ENCODE measurements at regions not wholly inside any gene's neighbourhood (a gene's known extent, or its start where the extent isn't known, plus 50 kb on each side); places are given as distances from the start of the nearest gene placed in this dataset.

DNA sequence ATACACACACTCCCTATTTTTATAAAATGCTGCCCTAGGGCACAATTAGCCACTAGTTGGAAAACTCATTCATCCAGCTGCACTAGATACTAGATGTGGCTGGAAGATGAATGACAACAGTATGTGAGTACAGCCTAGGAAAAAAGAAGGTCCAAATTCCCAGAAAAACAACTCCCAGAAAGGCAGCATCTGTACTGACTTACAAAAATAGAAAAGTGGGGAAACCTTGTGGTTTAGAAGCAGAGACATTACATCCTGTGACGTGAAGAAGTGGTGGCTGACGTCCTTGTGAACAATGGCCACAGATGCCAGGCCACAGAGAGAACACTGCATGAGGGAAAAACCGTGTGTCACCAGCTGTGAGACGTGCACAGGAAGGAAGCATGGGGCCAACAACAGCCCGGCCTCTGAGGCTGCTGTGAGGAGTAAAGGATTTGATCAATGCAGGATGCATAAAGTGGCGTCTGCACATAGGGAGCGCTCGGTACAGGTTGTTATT is 81.2 kb downstream of the SPRY1 start:
- H3K27me3 ChIP-seq (ENCODE audit: control insufficient read depth in 1 of 2, insufficient read depth in 2 of 2, low read length in 2 of 2), result no peaks in the 10 kb centered on the region
- no peak overlapping the region for H3K4me3 ChIP-seq (ENCODE audit: low read depth in 1 of 2, low read length in 2 of 2)
- H3K27ac ChIP-seq (ENCODE audit: low read depth, low read length), result no peak overlapping the region
- H3K9me3 ChIP-seq (ENCODE audit: low read length), result no peaks in the 10 kb centered on the region
- no peaks in the 10 kb centered on the region for H3K36me3 ChIP-seq (ENCODE audit: insufficient read depth, low read length)
- no peak overlapping the region for H3K9ac ChIP-seq (ENCODE audit: low read length)
- H3K4me1 ChIP-seq (ENCODE audit: insufficient read depth, low read length), result no peaks in the 10 kb centered on the region

DNA sequence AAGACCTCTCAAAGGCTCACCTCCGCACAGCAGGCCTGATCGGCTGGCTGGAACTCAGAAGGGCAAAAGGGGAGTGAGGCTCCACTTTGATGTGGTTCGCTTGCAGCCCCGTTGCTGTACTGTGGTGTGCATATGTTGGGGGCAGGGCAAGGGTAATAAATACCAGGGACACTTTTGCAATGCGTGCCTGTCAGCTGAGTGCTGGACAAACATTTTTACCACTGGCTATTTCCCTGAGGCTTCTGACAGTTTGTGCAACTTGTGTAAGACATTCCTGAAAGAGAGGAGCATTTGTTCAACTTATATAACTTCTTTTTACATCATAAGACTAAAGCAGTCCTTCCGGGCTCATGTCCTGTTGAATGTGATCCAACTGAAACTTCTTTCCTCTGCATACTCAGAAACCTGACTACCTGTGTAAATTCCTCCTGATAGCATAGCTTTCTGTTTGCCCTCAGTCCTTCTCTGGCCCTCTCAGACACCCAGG is 82.3 kb downstream of the SPRY1 start:
- H3K36me3 ChIP-seq (ENCODE audit: insufficient read depth, low read length), result no peaks in the 10 kb centered on the region
- H3K9ac ChIP-seq (ENCODE audit: low read length), result no peak overlapping the region
- no peak overlapping the region for H3K27ac ChIP-seq (ENCODE audit: low read depth, low read length)
- no peaks in the 10 kb centered on the region for H3K9me3 ChIP-seq (ENCODE audit: low read length)
- H3K4me1 ChIP-seq (ENCODE audit: insufficient read depth, low read length), result no peaks in the 10 kb centered on the region
- H3K4me3 ChIP-seq (ENCODE audit: low read depth in 1 of 2, low read length in 2 of 2), result no peak overlapping the region
- no peaks in the 10 kb centered on the region for H3K27me3 ChIP-seq (ENCODE audit: control insufficient read depth in 1 of 2, insufficient read depth in 2 of 2, low read length in 2 of 2)

DNA sequence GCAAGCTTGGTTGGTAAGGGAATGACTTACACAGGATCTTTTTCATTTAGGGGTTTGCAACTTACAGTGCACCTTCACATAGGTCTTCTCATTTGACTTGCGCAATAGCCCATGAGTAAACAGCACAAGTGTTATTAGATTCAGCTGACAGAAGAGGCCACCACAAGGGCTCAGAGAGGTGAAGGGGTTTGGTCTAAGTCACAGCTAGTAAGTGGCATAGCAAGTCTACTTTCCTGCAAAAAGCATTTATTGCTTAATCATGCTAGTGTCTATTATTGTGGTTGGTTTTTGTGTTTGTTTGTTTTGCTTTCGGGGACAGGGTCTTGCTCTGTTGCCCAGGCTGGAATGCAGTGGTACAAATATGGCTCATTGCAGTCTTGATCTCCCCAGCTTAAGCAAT is 83.3 kb downstream of the SPRY1 start:
- no peaks in the 10 kb centered on the region for H3K4me1 ChIP-seq (ENCODE audit: insufficient read depth, low read length)
- H3K9ac ChIP-seq (ENCODE audit: low read length), result no peak overlapping the region
- H3K27ac ChIP-seq (ENCODE audit: low read depth, low read length), result no peak overlapping the region
- H3K27me3 ChIP-seq (ENCODE audit: control insufficient read depth in 1 of 2, insufficient read depth in 2 of 2, low read length in 2 of 2), result no peaks in the 10 kb centered on the region
- H3K4me3 ChIP-seq (ENCODE audit: low read depth in 1 of 2, low read length in 2 of 2), result no peak overlapping the region
- H3K9me3 ChIP-seq (ENCODE audit: low read length), result no peaks in the 10 kb centered on the region
- no peaks in the 10 kb centered on the region for H3K36me3 ChIP-seq (ENCODE audit: insufficient read depth, low read length)

DNA sequence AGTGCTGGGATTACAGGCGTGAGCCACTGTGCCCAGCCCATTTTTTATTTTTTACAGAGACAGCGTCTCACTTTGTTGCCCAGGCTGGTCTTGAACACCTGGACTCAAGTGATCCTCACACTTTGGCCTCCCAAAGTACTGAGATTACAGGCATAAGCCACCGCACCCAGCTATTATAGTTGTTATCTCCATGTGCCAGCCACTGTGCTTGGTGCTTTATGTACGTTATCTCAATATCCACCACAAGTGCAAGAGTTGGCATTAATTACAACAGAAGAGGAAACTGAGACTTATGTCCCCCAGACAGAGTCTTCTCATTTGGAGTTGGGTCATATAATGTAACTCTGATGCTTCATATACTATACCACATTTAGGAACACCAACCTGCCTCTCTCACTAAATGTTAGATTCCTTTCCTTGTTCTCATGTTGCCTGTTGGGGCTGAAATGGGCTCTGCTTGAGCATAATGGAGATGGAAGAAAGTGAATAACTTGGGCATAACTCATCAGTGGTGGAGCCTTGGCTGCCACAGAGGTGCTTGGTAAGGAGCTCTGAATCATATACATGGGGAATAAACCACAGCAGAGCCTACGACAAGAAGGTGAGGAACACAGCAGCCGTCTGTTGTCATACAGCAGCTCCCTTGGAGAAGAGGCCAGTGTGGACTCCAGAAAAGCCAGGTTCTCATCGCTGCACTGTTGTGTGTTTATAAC is 84.3 kb downstream of the SPRY1 start:
- Histone ChIP-seq H3K9ac (ENCODE audit: low read length) (no peak overlapping the region), H3K27ac (ENCODE audit: low read depth, low read length) (no peak overlapping the region), H3K36me3 (ENCODE audit: insufficient read depth, low read length) (no peaks in the 10 kb centered on the region), H3K4me1 (ENCODE audit: insufficient read depth, low read length) (no peaks in the 10 kb centered on the region), H3K4me3 (ENCODE audit: low read depth in 1 of 2, low read length in 2 of 2) (no peak overlapping the region), H3K9me3 (ENCODE audit: low read length) (no peaks in the 10 kb centered on the region), H3K27me3 (ENCODE audit: control insufficient read depth in 1 of 2, insufficient read depth in 2 of 2, low read length in 2 of 2) (no peaks in the 10 kb centered on the region)

DNA sequence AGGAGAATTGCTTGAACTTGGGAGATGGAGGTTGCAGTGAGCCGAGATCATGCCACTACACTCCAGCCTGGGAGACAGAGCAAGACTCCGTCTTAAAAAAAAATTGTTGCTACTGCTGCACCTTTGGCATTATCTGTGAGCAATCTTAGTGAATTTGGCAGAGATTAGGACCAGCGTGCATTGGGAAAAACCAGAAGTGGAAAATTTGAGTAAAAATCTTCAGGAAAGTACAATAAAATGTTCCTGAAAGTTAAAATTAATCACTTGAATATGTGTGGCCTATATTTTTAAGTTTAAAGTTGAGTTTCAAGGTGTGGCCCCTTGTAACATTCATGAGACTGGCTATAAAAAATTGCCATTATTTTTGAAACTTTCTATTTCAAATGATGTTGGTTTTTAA is 85.1 kb downstream of the SPRY1 start:
- Histone ChIP-seq H3K9ac (ENCODE audit: low read length) (no peak overlapping the region), H3K27me3 (ENCODE audit: control insufficient read depth in 1 of 2, insufficient read depth in 2 of 2, low read length in 2 of 2) (no peaks in the 10 kb centered on the region), H3K27ac (ENCODE audit: low read depth, low read length) (no peak overlapping the region), H3K4me1 (ENCODE audit: insufficient read depth, low read length) (no peaks in the 10 kb centered on the region), H3K9me3 (ENCODE audit: low read length) (no peaks in the 10 kb centered on the region), H3K36me3 (ENCODE audit: insufficient read depth, low read length) (no peaks in the 10 kb centered on the region), H3K4me3 (ENCODE audit: low read depth in 1 of 2, low read length in 2 of 2) (no peak overlapping the region)

DNA sequence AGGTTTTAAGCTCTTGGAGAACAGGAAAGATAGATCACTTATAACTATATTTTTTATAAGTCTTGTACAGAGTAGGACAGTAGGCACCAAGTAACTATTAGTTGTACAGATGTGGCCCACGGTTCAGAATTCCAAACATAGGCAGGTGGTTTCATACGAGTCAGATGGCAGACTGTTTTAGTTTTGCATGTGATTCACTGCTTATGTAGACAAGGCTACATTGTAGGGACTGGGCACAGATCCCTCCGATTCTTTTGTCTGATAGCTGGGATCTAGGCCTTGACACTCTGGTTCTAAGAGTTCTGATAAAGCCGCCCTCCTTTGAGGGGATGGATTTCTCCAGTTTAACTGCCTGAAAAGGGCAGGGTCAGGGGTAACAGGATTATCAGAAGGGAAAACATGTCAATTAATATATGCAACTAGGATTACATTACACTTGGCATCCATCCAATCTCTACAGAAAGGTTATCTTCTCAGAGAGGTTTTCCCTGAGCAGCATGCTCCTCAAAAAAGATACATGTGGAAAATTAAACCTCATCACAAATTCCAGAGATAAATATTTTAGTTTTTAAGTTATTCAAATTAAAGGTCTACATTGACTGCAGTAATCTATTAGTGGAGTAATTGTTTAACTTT is 87.8 kb downstream of the SPRY1 start:
- H3K4me3 ChIP-seq (ENCODE audit: low read depth in 1 of 2, low read length in 2 of 2), result no peak overlapping the region
- no peaks in the 10 kb centered on the region for H3K36me3 ChIP-seq (ENCODE audit: insufficient read depth, low read length)
- H3K27ac ChIP-seq (ENCODE audit: low read depth, low read length), result no peak overlapping the region
- no peaks in the 10 kb centered on the region for H3K9me3 ChIP-seq (ENCODE audit: low read length)
- H3K27me3 ChIP-seq (ENCODE audit: control insufficient read depth in 1 of 2, insufficient read depth in 2 of 2, low read length in 2 of 2), result no peaks in the 10 kb centered on the region
- H3K9ac ChIP-seq (ENCODE audit: low read length), result no peak overlapping the region
- no peaks in the 10 kb centered on the region for H3K4me1 ChIP-seq (ENCODE audit: insufficient read depth, low read length)

DNA sequence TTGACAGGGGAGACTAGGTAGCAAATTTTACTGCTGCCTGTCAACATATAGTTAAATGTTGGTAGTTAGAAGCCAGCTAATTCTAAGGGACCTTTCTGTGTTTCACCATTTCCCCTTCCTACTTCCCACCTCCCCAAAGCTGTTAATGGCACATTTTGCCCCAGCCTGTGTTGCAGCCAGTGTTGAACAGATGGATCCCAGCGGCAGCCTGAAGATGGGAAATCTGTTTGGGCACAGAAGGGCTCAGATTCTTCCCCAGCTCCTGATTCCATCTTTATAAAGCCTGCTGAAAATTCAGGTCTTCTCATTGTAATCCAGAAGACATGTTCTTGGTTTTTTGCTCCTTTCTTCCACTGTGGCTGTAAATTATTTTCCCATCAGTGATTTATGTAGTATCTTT is 89.0 kb downstream of the SPRY1 start:
- Histone ChIP-seq H3K4me3 (ENCODE audit: low read depth in 1 of 2, low read length in 2 of 2) (no peak overlapping the region), H3K36me3 (ENCODE audit: insufficient read depth, low read length) (no peaks in the 10 kb centered on the region), H3K27ac (ENCODE audit: low read depth, low read length) (no peak overlapping the region), H3K9me3 (ENCODE audit: low read length) (no peaks in the 10 kb centered on the region), H3K4me1 (ENCODE audit: insufficient read depth, low read length) (no peaks in the 10 kb centered on the region), H3K9ac (ENCODE audit: low read length) (no peak overlapping the region), H3K27me3 (ENCODE audit: control insufficient read depth in 1 of 2, insufficient read depth in 2 of 2, low read length in 2 of 2) (no peaks in the 10 kb centered on the region)

DNA sequence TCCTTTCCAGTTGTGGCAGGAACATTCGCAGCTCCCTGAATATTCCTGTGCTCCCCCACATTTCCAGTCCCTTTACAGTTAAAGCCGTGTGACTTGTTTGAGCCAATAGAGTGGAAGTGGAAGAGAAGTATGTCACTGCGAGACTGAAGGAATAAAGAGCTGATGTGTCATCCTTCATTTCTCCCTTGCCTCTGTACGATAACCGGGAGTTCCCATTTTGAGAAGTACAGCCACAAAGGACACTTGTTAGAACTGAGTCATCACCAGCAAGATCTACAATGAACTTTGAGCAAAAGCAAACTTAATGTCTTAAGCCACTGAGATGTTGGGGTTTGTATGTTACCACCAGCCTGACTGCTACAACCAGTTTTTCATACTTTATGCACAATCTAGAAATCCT is 92.3 kb downstream of the SPRY1 start:
- H3K4me3 ChIP-seq (ENCODE audit: low read depth in 1 of 2, low read length in 2 of 2), result no peak overlapping the region
- no peaks in the 10 kb centered on the region for H3K36me3 ChIP-seq (ENCODE audit: insufficient read depth, low read length)
- H3K9me3 ChIP-seq (ENCODE audit: low read length), result no peaks in the 10 kb centered on the region
- no peaks in the 10 kb centered on the region for H3K27me3 ChIP-seq (ENCODE audit: control insufficient read depth in 1 of 2, insufficient read depth in 2 of 2, low read length in 2 of 2)
- H3K9ac ChIP-seq (ENCODE audit: low read length), result no peak overlapping the region
- no peak overlapping the region for H3K27ac ChIP-seq (ENCODE audit: low read depth, low read length)
- H3K4me1 ChIP-seq (ENCODE audit: insufficient read depth, low read length), result no peaks in the 10 kb centered on the region

DNA sequence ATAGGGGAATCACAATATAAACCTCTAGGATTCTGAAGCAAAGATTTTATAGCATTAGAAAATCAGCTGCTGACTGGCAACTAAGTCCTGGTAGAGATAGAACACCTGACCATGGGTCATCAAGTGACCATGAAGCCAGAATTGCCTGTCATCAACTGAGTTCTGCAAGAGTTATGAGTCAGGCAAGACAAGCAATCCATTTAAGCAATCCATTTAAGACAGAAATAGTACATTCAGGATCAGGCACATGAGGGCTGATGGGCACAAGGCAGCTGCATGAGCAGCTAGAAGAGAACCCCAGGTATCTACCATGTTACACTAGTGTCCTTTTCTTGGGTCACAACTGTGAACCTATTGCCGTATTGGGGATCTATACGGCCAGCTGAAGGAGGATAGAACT is 98.9 kb downstream of the SPRY1 start:
- Histone ChIP-seq H3K4me1 (ENCODE audit: insufficient read depth, low read length) (no peaks in the 10 kb centered on the region), H3K27ac (ENCODE audit: low read depth, low read length) (no peak overlapping the region), H3K36me3 (ENCODE audit: insufficient read depth, low read length) (no peaks in the 10 kb centered on the region), H3K4me3 (ENCODE audit: low read depth in 1 of 2, low read length in 2 of 2) (no peak overlapping the region), H3K27me3 (ENCODE audit: control insufficient read depth in 1 of 2, insufficient read depth in 2 of 2, low read length in 2 of 2) (no peaks in the 10 kb centered on the region), H3K9ac (ENCODE audit: low read length) (no peak overlapping the region), H3K9me3 (ENCODE audit: low read length) (no peaks in the 10 kb centered on the region)

DNA sequence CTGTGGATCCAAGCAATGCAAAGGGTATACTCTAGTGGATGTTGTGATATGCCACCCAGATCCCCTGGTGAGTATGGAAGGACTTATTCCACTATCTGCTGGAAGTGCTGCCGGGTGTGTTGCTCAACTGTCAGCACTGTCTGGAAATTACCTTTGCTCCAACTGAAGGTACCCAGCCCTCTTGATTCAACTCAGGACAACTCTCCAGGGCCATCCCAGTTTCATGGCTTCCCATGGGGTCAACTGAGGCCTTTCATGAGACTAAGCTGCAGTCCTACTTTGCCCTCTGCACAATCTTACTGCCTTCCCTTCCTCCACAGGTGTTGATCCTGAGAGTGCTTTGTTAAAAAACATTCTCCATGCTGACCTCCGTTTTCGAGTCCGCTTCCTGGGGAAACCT is 99.8 kb downstream of the SPRY1 start:
- Histone ChIP-seq H3K27me3 (ENCODE audit: control insufficient read depth in 1 of 2, insufficient read depth in 2 of 2, low read length in 2 of 2) (no peaks in the 10 kb centered on the region), H3K4me3 (ENCODE audit: low read depth in 1 of 2, low read length in 2 of 2) (no peak overlapping the region), H3K9ac (ENCODE audit: low read length) (no peak overlapping the region), H3K9me3 (ENCODE audit: low read length) (no peaks in the 10 kb centered on the region), H3K27ac (ENCODE audit: low read depth, low read length) (no peak overlapping the region), H3K36me3 (ENCODE audit: insufficient read depth, low read length) (no peaks in the 10 kb centered on the region), H3K4me1 (ENCODE audit: insufficient read depth, low read length) (no peaks in the 10 kb centered on the region)

DNA sequence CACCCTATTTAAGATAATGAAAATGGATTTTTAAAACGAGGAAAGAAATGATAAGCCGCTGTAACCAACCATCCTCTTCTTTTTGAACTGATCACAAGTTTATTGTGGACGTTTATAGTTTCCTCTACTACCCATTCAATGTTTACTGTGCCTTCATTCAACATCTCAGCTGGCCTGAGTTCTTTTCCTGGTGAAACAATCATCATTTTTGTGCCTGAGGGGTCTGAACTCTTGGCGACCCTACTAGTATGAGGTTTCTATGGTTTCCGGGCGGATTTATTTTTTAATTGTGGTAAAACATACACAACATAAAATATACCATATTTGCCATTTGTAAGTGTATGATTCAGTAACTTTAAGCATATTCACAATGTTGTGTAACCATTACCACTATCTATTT is 100.7 kb downstream of the SPRY1 start:
- Histone ChIP-seq H3K9ac (ENCODE audit: low read length) (no peak overlapping the region), H3K9me3 (ENCODE audit: low read length) (no peaks in the 10 kb centered on the region), H3K36me3 (ENCODE audit: insufficient read depth, low read length) (no peaks in the 10 kb centered on the region), H3K27me3 (ENCODE audit: control insufficient read depth in 1 of 2, insufficient read depth in 2 of 2, low read length in 2 of 2) (no peaks in the 10 kb centered on the region), H3K4me1 (ENCODE audit: insufficient read depth, low read length) (no peaks in the 10 kb centered on the region), H3K27ac (ENCODE audit: low read depth, low read length) (no peak overlapping the region), H3K4me3 (ENCODE audit: low read depth in 1 of 2, low read length in 2 of 2) (no peak overlapping the region)

DNA sequence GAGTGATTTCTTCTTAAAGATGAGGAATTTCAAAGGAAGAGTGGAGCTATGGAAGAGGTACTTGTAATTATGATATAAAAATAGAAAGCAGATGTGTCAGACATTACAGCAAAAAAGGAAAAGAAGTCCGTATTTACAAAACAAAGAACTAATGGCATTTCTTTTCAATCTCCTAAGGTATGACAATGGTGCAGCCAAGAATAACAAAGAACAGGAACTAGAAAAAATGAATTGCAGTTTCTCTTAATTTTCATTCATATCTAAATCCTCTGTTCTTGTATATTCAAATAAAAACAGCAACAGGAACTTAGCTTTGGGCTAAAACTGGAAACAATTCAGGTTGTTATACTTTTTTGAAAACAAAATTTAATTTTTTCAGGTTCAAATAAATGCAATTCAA is 105.1 kb downstream of the SPRY1 start:
- peaks cover 7% of the 10 kb centered on the region for H3K4me1 ChIP-seq (ENCODE audit: insufficient read depth, low read length)
- no peak overlapping the region for H3K9ac ChIP-seq (ENCODE audit: low read length)
- H3K36me3 ChIP-seq (ENCODE audit: insufficient read depth, low read length), result no peaks in the 10 kb centered on the region
- no peaks in the 10 kb centered on the region for H3K27me3 ChIP-seq (ENCODE audit: control insufficient read depth in 1 of 2, insufficient read depth in 2 of 2, low read length in 2 of 2)
- no peak overlapping the region for H3K4me3 ChIP-seq (ENCODE audit: low read depth in 1 of 2, low read length in 2 of 2)
- H3K27ac ChIP-seq (ENCODE audit: low read depth, low read length), result no peak overlapping the region
- no peaks in the 10 kb centered on the region for H3K9me3 ChIP-seq (ENCODE audit: low read length)

All from muscle layer of colon (tissue), 2 donors.